ENCODE measurements at regions not wholly inside any gene's neighbourhood (a gene's known extent, or its start where the extent isn't known, plus 50 kb on each side); places are given as distances from the start of the nearest gene placed in this dataset.

DNA sequence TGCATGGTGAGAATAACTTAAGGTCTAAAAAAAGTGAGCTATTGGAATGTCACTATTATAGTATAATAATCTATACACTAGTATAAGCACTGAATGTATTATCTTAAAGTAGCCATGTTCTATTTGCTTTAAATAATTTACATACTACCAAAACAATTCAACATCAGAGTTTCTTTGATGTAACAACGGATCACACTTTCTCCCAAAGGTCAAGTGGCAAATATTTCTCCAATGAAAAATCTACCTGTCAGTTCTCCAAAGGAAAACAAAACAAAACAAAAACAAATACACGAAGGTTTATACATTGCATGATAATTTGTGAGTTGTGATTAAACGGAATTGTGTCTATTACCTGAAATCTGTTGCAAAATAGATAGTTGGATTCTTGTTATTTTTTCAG is 581.4 kb downstream of the USP25 start:
- no peak for DNase-seq

DNA sequence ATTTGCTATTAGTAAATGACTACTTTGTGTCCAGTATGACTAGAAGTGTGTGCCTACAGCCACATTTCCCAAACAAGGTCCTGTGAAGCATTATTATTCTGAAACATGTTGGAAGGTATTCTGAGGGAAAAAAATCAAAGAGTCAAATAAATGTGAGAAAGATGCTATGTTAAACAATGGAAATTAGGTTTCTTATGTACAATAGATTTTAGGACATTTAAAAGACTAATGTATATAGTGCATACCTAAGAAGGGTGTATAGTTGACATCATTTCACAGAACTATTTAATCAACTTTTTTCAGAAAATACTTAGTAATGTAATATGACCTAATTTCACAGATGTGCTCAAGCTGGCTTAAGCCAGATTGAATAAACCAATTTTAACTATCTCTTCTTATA is 582.5 kb downstream of the USP25 start:
- DNase-seq = no peak

DNA sequence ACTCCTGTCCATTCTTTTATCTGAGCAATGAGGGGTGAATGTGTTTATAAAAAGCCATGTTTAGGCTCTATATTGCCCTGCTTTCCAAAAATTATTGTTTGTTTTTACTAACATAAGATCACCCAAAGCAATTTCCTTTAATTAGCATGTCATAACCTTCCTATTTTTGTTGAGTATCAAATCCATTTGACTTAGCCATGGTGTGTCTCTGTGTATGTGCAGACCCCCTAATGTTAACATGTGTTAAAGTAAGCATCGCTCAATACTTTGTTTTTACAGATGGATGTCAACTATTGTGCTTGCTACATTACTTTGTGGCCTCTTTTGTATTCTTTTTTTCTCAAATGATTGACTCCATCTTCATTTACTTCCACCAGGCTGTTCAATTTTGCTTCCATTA is 585.4 kb downstream of the USP25 start:
- no peak for DNase-seq

DNA sequence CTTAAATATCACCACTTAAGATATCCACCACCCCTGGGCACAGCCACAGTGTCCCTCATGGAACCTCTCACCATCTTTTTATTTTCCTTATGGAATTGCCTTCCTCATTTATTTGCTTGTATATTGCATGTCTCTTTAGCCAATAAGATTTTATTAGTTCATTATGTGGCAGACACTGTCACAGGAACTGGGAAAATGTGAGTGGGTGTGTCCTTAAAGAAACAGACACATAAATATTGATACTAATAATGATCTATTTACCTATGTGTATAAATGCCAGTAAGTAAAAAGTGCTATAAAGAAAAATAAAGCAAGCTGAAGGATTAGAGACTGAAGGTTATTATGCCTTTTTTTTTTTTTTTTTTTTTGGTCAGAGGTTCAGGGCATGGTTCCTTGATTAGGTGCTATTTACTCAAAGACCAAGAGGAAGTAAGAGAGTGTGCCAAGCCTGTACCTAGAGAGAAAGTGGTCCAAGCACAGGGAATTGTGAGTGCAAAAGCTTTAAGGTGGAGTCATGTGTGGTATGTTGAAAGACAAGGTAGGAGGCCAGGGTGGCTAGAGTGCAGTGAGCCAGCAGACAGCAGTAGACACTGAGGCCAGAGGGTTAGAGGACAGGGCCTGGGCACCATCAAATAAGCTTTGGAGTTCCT is 589.0 kb downstream of the USP25 start:
- no peak for DNase-seq

DNA sequence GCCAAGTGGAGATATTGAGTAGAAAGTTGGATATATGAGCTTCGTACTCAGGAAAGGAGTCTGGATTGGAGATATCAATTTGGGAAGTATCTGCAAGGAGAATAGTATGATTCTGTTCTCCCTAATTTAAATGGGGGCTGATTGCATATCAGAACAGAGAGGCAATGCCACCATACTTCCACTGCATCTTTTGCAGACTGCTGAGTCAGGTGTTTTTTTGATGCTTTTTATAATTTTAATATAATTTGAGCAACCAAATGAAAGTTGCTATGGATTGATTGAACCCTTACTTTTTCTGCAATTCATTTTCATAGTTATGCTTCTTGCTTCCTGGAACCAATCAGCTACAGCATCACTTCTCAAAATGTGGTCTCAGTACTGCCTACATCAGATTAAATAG is 590.3 kb downstream of the USP25 start:
- no peak for DNase-seq

DNA sequence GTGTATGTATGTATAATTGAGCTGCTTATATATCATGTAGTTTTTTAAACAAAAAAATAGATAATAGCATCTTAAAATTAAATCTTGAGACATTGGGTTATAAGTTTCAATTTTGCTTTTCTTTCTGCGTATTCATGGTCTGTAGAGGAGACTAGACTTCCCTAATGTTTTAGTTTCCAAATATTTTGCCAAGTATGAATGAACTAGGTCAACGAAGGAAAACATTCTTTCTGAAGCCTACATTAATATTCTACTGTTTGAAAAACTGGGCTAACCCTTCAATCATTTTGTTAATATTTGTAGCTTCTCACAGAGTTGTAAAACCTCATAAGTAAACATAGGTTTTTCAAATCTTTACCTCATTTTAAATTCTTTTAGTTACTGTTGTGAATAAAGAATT is 592.7 kb downstream of the USP25 start:
- DNase-seq = no peak

DNA sequence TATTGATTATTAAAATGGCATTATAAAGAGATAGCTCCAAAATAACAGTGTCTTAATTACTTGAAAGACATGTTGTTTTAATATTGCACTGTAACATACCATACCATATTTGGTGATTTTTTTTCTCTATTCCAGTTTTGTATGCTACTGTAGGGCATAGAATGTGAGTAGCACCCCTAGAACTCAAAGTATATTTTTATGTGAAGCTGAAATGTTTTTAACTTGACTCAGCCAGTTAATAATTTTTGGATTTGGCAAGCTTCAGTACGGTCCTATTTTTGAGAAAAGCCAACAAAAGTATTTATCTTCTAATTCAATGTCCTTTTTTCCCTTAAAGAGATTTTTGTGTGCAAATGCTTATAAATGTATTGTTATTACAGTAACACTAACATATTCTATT is 593.8 kb downstream of the USP25 start:
- DNase-seq = no peak

DNA sequence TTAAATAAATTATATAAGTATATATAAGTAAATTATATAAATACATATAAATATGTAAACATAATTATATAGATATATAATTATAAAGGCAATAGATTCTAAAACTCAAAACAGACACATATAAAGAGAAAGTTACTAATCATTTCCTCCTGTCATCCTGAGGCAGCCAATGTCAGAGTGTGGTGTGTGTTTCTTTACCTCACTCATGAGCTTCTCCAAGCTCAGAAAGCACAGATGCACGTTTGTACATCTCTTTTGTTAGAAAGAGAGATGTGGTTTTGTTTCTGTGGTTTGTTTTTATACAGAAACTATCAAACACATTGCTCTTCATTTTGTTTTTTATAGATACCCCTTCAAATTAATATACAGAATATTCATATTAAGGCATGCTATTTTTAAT is 594.8 kb downstream of the USP25 start:
- DNase-seq = no peak

DNA sequence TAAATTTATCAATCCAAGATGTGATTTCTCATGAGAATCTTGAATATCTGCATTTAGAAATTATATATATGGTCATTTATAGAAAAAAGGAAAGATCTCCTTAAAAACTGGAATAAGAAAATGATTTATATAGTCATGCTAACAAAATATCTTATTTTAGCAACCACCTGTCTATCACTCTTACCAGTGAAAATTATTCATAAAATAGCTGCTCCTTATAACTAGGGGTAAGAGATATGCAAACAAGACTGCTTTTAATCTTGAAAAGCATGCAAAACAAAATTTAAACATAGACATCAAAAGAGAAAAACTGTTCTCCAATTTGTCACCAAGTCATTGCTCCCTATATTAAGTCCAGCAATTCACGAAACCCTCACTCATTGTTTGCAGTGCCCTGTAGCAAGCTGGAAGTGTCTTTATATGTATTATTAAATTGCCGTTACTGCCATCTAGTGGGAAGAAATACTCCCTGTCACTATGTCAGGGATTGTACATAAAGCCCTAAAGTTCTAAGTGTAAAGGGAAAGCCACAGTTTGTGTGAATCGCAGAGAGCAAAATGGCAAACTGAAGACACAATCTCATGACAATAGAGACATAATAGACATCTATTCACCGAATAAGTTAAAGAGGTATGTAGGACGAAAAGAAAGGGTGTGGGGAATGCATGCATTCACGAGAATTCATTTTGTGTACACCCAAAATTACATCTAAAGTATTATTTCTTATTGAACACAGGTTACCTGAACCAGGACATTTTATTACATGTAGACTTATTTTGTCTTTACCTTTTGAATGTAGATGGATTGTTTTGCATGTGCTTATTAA is 600.5 kb downstream of the USP25 start:
- peak; percentile 40 for DNase-seq

DNA sequence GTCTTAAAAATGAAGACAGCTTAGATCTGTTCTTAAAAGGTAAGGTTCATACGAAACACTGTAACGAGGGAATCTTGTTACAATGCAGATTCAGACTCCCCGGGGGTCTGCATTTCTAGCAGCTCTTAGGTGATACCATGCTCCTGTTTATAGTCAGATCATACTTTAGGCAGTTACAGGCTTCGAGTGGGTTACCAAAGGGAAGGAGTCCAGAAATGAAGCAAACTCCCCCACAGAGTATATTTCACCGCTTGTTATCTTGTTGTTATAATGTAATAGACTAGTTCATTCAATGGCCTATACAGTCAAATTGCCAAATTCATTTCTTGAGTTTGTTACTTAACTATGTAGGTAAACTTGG is 601.1 kb downstream of the USP25 start:
- no peak for DNase-seq

DNA sequence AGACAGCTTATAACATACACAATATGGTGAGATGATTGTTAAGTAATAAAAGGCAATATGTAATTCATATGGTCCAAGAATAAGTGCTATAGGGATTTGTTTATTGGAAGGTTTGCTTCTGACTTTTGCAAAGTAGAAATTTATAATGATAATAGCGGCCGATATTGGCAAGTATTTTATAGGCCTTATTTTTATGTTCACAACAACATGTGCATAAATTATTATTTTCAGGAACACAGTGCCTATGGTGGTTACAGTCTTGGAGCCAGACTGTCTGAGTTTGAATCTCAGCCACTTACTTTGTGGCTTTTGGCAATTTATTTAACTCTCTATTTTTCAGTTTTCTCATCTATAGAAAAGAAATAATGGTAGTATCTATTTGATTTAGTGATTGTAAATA is 607.5 kb downstream of the USP25 start:
- no peak for DNase-seq

DNA sequence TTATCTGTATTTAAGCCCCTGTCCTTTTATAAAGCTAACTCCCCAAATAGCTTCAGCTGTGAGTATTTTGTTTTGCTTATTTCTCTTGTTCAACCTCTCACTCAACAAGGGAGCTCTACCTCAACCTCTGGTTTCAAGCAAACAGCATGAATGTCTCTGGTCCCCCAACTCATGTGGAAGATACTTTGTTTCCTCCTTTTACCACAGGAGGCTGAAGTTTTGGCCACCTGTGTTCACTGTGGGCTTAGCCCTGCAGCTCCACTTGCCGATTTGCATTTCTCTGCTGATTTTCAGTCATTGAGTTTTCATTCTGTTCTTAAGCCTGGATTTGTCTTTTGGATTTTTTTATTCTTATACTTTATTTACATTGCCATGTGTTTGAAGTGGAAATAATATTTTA is 613.1 kb downstream of the USP25 start:
- DNase-seq = no peak

DNA sequence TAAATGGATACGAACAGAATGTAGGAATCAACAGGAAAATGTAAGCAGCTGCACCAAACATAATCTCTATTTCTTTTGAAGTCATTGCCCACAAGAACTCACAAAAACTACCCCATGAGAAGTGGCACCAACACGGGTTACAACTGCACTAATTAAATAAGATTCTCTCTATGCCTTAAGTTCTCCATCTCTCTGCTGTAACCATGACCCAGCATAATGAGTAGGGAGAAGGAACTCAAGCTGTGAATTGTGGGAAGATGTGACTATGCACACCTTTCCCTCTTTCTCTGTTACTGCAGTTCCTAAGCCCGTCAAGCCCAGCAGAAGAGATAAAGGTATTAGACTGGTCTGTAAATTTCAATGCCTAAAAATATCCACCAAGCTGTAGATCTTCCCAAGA is 614.0 kb downstream of the USP25 start:
- no peak for DNase-seq

DNA sequence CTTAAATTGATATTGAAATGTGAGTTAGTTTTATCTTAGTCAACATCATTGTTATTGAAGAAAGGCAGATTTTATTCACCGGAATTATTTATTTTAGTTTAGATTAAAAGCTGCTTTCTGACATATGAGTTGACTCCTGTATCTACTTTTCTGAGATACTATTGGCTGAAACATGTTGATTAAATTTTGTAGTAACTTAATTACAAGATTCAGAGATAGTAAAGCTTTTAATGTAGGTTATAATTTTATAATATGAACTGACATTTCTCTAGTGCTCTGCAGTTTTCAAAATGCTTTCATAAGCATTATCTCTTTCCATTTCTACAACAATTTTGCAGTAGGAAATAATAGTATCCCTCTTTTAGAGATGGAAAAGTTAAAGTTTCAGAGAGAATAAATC is 616.0 kb downstream of the USP25 start:
- DNase-seq = no peak

DNA sequence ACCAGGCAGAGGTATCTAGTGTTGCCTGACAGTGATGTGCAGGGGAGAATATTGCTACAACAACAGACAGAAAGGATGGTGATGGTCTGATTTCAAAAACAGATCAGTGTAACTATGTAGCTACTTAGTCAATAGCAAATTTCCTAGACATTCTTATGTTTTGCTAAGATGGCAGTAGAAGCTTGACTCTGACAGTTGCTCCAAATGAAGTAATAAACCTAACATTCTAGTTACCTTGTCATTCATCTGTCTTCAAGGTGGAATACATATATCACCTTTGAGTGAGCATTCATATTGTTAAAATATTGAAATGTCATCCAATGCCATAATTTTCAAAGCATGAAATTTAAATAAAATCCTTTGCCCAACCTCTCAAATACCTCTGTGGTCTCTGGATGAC is 617.4 kb downstream of the USP25 start:
- no peak for DNase-seq

DNA sequence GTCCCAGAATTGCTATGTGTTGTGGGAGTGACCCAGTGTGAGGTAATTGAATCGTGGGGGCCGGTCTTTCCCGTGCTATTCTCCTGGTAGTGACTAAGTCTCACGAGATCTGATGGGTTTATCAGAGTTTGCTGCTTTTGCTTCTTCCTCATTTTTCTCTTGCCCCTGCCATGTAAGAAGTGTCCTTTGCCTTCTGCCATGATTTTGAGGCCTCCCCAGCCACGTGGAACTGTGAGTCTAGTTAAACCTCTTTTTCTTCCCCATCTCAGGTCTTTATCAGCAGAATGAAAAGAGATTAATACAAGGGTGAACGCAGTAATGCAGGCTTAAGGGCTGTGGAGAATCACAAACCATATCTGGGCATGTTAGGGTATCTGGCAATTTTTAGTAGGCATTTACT is 624.0 kb downstream of the USP25 start:
- DNase-seq = no peak

DNA sequence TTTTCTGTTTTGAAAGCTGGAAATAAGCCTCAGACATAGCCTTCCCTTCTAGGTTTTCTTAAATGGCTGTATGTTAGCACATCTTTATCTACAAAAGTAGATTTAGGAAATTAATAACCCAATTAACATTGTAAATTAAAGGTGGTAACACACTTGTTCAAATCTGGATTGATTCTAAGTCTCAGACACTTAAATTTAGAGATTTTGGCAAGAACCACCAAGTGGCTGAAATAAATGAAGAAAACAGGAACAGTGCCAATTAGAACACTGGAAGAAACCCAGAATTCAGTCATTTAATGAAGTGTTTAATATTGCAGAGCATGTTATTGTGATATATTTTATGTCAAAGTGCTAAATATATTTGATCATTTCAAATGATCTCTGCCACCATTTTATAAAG is 628.2 kb downstream of the USP25 start:
- no peak for DNase-seq

DNA sequence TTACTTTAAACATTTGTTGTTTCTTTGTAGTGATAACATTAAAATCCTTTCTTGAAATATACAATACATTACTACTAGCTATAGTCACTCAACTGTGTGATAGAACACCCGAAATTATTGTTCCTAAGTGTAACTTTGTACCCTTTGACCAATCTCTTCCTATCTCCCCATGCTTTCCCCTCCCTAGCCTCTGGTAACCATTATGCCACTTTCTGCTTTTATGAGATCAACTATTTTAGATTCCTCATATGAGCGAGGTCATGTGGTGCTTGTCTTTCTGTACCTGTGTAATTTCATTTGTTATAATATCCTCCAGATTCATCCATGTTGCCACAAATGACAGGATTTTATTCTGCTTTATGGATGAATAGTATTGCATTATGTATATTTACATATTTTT is 629.0 kb downstream of the USP25 start:
- no peak for DNase-seq

DNA sequence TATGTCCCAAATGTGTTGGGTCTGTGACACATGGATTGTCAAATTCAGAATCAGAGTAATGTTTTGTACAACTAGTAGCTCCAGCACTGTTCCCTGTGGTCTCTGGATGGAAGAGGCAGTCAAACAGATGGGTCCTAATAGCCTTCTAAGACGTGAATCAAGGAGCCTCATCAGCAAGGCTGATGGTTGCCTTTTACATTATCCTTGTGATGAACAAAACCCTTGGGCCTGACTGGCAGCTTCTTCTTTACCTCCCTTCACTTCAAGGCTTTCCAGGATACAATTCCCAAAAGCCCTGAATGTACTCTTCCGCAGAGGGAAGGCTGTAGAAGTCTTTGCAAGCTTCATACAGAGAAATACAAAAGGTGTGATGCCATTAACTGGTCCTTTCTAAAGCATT is 633.3 kb downstream of the USP25 start:
- no peak for DNase-seq

DNA sequence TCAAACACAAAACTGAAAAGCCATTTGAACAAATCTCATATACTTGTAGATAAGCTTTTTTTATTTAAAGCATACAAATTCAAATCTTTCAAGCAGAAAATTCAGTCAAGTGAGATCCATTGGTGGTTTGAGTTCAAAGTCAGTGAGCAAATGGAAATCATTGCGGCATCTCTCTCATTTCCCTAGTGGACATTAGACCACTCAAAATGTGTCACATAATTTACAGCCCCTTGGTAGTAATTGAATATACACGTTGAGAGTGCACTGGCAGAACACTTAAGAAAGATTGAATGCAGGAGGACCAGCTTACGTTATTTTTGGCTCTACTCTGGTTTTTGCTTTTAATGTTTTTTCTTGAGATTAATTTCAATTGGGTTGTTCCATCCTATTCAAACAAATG is 633.7 kb downstream of the USP25 start:
- DNase-seq = no peak

DNA sequence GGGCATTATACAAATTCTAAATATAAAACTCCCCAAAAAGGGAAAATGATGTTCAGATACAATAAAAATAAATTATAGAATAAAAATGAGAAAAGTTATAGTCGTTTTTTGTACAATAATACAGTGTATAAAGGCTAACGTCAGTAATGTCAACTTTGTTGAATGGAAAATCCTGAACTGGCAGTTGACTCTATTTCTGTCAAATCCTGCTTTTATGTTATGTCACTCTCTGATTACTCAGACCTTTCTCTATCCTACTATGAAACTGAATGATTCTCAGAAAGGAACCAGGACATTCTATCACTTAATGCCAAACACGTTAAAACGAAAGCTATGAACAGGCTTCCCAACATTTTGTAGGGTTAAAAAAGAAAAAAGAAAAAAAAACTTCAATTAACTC is 636.4 kb downstream of the USP25 start:
- no peak for DNase-seq

DNA sequence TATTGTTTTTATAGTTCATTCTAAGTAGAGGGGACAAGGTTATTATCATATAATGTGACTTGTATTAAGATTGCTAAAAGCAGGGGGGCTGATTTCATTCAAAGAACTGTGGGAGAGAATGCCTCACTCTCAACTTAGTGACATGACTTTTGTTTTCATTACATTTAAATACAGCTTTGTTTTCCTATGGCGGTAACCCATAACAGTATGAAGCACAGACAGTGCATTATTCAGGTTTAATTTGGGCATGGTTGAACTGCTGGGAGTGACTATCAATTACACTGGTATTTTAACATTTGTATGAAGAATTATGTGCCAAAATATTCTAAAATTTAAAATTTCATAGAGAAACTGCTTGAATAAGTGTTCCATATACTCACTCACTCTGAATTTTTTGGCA is 637.3 kb downstream of the USP25 start:
- DNase-seq = no peak

DNA sequence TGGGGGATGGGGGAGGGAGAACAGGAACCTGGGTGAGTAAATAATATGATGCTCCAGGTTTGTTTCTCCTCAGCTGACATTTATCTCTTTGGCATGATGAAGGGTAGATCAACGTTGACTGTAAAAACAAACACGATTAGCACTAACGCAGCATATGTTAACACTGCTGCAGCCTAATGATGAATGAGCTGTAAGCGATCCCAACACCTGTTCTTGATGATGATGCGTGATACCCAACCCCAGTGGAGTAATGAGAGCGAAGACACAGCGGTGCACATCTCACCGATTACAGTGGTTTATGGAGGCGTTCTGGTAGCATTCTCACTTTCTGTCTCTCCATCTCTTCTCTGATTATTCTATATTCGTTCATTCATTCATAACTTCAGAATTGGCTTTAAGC is 640.4 kb downstream of the USP25 start:
- no peak for DNase-seq

DNA sequence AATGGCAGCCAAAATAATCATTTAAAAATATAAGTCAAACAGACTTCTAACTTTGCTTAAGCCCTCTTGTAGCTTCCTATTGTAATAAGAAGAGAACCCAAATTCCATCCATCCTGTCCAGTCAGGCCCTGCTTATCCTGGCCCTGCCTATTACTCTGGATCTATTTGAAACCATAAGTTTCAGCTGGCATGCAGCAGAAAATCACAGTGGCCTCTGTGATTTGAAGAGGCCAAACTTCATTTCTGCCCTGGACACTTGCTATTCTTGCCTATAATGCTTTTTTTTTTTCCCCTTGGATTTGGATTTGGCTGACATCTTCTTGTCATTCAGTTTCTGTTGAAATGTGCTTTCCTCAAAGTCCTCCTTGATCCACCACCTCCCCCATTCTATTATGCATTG is 642.8 kb downstream of the USP25 start:
- DNase-seq = no peak

DNA sequence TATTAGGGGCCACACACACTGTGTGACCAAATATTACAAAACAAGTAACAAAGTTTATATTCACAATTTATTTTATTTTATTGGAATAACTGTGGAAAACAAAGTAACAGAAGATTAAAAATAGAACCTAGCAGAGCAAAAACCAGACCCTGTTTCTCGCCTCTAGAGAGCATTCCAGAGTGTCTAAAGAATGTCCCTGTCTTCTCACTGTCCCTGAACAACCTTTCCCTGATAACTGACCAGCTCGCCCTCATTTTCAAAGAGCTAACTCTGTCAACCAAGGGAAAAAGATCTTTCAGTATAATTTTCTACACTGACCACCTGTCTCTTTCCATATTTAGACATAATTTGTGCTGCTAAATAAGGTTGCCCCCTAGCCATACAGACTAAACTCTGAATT is 646.9 kb downstream of the USP25 start:
- no peak for DNase-seq

All from MV-4-11 (cell line).